ENCODE measurements at regions not wholly inside any gene's neighbourhood (a gene's known extent, or its start where the extent isn't known, plus 50 kb on each side); places are given as distances from the start of the nearest gene placed in this dataset.

- Histone ChIP-seq H3K9me3 (no peaks in the 10 kb centered on the region), H3K27ac (replicated peaks in 1 of 4) (peak overlapping the region in 3 of 4 donors; percentile 14 to 58 (median 40)), H3K4me3 (no peak overlapping the region), H3K4me1 (peaks cover 18 to 33% (median 30%) of the 10 kb centered on the region in 4 donors), H3K36me3 (no peaks in the 10 kb centered on the region), H3K27me3 (no peaks in the 10 kb centered on the region)
- DNase-seq (ENCODE audit: extremely low spot score): no peak
- intact Hi-C loops (cut with DNase I): no loop called here
- no peak for TF ChIP-seq EP300 (IDR thresholded peaks at IDR 0.05)
- no peak for TF ChIP-seq CTCF (IDR thresholded peaks at IDR 0.05)
- no peak for TF ChIP-seq POLR2AphosphoS5 (IDR thresholded peaks at IDR 0.05)
- TF ChIP-seq POLR2A (IDR thresholded peaks at IDR 0.05; ENCODE audit: low read depth): no peak
- 60% methylated on average over 6 of the region's 6 CpGs for WGBS
Observed at GRCh38 chr20:50348096-50348495, 157.5 kb downstream of the CEBPB start.

GRCh38 chr20:50350510-50351249, 159.5 kb upstream of the PTPN1 start:
- TF ChIP-seq EP300 (IDR thresholded peaks at IDR 0.05) (no peak), POLR2AphosphoS5 (IDR thresholded peaks at IDR 0.05) (no peak), POLR2A (IDR thresholded peaks at IDR 0.05; ENCODE audit: low read depth) (no peak), CTCF (IDR thresholded peaks at IDR 0.05) (no peak)
- Histone ChIP-seq H3K4me3 (no peak overlapping the region), H3K27ac (replicated peaks in 1 of 4) (no peak overlapping the region), H3K4me1 (peaks cover 14 to 21% (median 20%) of the 10 kb centered on the region in 4 donors), H3K36me3 (no peaks in the 10 kb centered on the region), H3K27me3 (no peaks in the 10 kb centered on the region), H3K9me3 (no peaks in the 10 kb centered on the region)
- intact Hi-C loops (cut with DNase I): no loop called here
- DNase-seq (ENCODE audit: extremely low spot score): no peak
- 90% methylated on average over 16 of the region's 16 CpGs for WGBS

GRCh38 chr20:50351541-50351940, 158.6 kb upstream of the PTPN1 start:
- no peaks in the 10 kb centered on the region for H3K9me3 ChIP-seq
- intact Hi-C loops (cut with DNase I): no loop called here
- no peaks in the 10 kb centered on the region for H3K36me3 ChIP-seq
- no peak for TF ChIP-seq POLR2A (IDR thresholded peaks at IDR 0.05; ENCODE audit: low read depth)
- TF ChIP-seq EP300 (IDR thresholded peaks at IDR 0.05): no peak
- no peak for TF ChIP-seq CTCF (IDR thresholded peaks at IDR 0.05)
- TF ChIP-seq POLR2AphosphoS5 (IDR thresholded peaks at IDR 0.05): no peak
- H3K4me3 ChIP-seq: no peak overlapping the region
- no peak for DNase-seq (ENCODE audit: extremely low spot score)
- WGBS: 92% methylated on average over 11 of the region's 11 CpGs
- H3K27me3 ChIP-seq: no peaks in the 10 kb centered on the region
- peaks cover 5 to 16% (median 12%) of the 10 kb centered on the region in 4 donors for H3K4me1 ChIP-seq
- H3K27ac ChIP-seq (replicated peaks in 1 of 4): no peak overlapping the region

- no peaks in the 10 kb centered on the region for H3K27me3 ChIP-seq
- DNase-seq (ENCODE audit: extremely low spot score): no peak
Observed at GRCh38 chr20:50353289-50353961, 156.8 kb upstream of the PTPN1 start.

GRCh38 chr20:50354721-50355589, 155.2 kb upstream of the PTPN1 start:
- peaks cover 0 to 4% (median 0%) of the 10 kb centered on the region in 4 donors for H3K4me1 ChIP-seq
- H3K4me3 ChIP-seq: no peak overlapping the region
- intact Hi-C loops (cut with DNase I): no loop called here
- H3K27me3 ChIP-seq: no peaks in the 10 kb centered on the region
- no peak for DNase-seq (ENCODE audit: extremely low spot score)
- TF ChIP-seq POLR2AphosphoS5 (IDR thresholded peaks at IDR 0.05): no peak
- TF ChIP-seq POLR2A (IDR thresholded peaks at IDR 0.05; ENCODE audit: low read depth): no peak
- TF ChIP-seq EP300 (IDR thresholded peaks at IDR 0.05): no peak
- no peak for TF ChIP-seq CTCF (IDR thresholded peaks at IDR 0.05)
- H3K36me3 ChIP-seq: no peaks in the 10 kb centered on the region
- H3K9me3 ChIP-seq: no peaks in the 10 kb centered on the region
- WGBS: 91% methylated on average over 12 of the region's 13 CpGs
- H3K27ac ChIP-seq (replicated peaks in 1 of 4): no peak overlapping the region

More at GRCh38 chr20:50353289-50353961, 156.8 kb upstream of the PTPN1 start:
- TF ChIP-seq POLR2A (IDR thresholded peaks at IDR 0.05; ENCODE audit: low read depth): no peak
- intact Hi-C loops (cut with DNase I): no loop called here
- no peak overlapping the region for H3K4me3 ChIP-seq
- no peak overlapping the region for H3K27ac ChIP-seq (replicated peaks in 1 of 4)
- WGBS: 64% methylated on average over 15 of the region's 16 CpGs
- no peaks in the 10 kb centered on the region for H3K36me3 ChIP-seq
- H3K4me1 ChIP-seq: peaks cover 0 to 4% (median 0%) of the 10 kb centered on the region in 4 donors
- no peaks in the 10 kb centered on the region for H3K9me3 ChIP-seq

Measured in esophagus muscularis mucosa (tissue), 4 donors.